NCI-H128 (cell line): ENCODE measurements at regions not wholly inside any gene's neighbourhood (a gene's known extent, or its start where the extent isn't known, plus 50 kb on each side); places are given as distances from the start of the nearest gene placed in this dataset.
A peak's percentile ranks its signal among the peaks of the same experiment; 100 is the strongest.

Experiments
- DNase-seq: peaks from one replicate; lab custom pipeline; 2025; ENCODE audit not compliant: unreplicated experiment; lab: John Stamatoyannopoulos, UW

DNA sequence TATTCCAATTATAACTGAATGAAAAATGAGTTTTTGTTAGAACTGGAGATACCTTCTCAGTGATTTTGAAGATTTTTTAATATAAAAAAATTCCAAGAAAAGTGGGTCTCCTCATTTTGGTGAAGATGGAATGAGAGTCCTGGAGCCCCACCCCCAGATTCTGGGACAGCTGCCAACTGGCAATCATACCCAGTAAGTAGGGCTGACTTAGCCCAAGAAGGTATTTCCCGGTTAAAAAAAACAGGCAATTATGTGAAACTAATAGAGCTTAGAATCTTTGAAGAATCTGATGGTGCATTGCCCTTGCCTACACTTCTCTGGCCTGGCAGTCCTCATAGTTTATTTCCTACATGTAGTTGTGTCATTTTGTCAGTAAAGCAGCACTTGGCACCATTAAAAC is 52.8 kb upstream of the VWDE start:
- no peak for DNase-seq

DNA sequence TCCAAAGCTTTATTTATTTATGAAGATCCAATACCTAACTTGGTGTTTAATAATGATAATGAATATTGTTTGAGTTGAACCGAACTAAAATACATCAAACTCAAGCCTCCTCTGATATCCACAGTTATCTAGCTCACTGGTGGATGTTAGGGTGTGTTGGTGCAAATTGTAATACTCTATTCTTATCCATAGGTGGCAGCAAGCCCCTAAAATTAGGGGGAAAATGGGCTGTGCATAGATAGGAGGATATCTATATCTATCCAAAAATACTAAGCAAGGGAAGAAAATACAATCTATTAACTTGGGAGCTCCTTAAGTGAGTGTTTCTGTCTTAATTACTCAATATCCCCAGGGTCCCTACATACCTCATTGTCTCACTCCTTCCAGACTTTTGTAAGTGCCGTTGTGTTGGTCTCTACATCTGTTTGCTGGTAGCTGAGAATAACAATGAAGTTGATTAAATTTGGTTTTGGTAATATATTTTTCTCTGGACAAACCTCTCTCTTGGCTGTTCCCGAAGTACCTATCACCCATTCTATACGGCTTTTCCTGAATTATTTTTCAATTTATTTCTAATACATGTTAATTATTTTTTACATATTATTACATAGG is 55.0 kb upstream of the VWDE start:
- DNase-seq, result peak; percentile 18

DNA sequence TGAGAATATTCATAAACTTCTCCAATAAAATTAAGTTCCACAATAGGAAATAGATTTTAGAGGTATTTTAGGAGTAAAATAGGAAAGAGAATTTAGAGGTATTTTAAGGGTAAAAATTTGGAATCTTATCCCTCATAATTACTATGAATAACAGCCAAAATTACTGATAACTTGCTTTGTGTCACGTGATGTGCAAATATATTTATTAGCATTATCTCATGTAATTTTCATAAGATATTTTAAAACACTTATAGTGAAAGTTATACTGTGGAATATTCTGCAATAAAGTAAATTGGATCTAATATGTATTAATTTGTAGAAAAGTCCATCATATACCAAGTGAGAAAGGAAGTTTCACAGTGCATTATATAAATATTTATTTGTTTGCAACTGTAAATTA is 64.2 kb upstream of the VWDE start:
- DNase-seq, result no peak

DNA sequence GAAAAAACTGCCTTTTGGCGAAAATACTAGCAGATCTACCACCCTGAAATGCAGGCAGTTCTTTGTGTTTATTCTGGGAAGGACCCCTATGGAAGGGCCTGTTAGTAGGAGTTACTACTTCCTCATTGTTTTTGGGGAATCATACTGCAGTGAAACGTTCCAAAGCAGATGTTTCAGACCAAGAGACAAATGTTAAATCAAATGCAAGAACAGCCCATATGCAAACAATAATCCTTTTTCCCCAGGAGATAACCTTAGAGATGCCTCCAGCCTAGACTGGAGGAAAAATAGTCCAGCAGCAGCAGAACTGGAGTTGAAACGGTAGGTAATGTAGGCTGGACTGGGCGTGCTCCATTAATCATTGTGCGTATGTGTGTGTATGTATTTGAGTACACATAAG is 65.9 kb upstream of the VWDE start:
- DNase-seq, result no peak

DNA sequence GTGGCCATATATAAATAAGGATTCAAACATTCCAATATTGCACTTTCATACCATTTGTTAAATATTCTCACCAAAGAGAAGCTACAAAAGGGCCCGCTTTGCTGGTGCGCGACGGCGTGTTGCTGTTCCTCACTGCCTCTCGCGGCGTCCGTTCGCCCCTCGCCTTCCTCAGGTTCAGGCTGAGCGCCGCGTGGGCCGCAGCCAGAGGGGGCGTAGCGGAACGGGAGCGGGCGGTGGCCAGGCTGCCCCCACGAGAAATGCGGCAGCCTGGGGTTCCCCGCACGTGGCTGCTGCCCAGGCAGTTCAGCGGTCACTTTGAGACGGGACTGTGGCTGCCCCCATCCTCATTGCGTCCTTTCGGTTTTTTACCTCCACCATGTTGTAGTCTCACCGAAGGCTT is 67.3 kb upstream of the VWDE start:
- DNase-seq, result no peak

DNA sequence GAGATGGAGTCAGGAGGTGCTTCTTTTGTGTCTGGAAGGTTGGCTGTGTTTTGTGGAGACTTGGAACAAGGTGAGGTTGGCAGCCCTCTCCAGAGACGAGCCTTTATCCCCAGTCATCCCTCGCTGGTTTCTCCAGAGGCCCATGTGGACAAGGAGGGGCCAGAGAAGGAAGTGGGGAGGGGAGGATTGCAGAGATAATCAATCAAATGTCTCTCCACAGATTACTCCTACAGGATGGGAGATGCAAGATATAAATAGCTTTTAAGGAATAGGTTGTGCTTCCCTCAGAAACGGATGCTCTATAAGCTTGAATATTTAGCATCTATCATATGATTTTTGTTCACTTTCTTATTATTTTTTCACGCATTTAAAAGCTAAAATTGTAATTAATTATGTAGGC is 70.4 kb upstream of the VWDE start:
- DNase-seq, result no peak

DNA sequence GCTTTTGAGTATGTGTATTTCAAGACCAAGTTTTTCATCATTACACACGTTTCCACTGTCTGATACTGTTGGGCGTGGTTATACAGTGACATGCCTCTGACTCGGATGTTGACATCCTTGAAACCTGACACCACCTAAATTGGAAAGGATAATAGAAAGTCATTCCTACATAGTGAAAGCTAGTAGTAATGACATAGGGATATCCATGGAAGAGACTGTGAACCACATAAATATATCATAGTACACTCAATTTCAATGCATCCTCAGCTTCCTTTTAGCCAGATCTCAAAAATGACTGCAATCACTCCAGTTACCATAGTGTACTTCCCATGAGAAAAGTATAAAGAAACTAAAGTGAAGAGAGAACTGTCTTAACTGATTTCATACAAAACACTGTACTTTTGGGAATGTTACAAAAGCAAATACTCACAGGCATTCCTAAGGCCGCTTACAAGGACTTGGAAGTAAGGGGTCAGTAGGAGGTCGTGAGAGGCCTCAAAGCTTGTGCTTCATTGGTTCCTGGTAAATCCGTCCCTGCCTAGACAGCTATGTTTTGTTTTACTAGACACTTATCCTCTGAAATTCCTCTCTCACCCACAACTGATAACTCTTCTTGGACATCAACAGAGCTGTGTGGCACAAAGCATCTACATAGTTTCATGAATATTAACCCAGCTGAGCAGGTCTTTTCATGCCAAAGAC is 71.8 kb upstream of the VWDE start:
- DNase-seq, result no peak

DNA sequence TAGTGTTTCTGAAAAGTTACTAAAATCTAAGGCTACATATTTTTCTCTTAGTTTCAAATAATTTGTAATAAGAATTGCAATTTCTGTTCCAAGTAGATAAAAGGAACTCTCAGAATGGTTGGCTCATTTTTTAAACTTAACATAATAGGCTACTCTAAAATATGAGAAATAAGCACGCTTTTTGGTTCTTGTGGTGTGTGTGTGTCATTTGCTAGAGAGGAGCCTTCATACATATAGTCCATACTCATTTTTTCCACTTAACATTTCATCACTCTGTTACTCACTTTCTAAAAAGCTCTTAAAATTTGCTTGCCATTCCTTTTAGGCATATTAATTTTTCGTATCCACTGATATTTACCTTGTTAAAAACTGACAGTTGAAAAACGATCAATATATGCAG is 74.0 kb upstream of the VWDE start:
- DNase-seq, result no peak

DNA sequence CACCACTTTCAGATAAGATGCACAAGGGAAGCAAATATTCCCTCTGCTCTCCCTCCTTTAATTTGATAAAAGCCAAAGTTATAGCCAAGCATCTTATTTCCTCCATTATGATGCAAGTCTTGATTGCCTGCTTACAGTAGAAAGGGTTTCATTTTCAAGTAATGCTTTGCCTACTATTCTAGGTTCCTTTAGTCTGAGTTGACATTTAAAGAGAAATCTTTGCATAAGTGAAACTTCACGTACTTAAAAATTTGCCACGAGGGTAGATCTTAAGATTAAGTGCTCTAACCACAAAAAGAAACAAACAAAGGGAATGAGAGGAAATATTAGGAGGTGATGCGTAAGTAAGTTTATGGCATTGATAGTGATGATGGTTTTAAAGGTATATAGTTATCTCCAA is 78.1 kb upstream of the VWDE start:
- no peak for DNase-seq

DNA sequence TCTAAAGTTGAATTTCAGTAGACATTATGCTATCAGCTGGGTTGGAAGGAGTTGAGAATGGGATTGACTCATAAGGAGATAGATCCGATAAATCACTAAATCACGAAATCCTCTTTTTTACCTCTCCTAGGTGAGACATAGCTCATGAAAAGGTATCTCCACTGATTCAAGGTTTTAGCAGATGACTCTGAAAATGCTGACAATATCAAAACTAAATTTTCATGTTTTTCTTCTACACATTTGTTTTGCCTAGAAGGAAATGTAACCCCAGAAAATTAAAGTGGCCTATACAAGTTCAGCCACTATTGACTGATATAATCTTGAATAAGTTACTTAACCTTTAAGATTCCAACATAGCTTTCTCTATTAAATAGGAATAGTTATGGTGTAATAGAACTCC is 82.2 kb upstream of the VWDE start:
- no peak for DNase-seq

DNA sequence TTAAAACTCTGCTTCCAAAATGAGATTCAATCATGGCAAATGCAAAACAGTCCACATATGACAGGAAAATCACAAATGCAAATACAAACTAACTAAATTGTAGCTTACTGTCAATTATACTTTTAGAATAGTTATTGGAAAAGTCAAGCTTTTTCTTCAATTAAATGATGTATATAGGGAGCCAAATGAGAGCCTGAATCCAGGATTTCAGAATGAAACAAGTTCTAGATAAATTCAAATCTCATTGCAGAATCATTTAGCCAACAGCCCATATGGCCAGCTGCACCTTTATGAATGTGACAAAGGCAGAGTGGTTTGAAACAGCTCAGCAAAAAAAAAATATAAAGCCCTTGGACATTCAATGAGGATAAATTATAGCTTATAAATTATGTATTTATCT is 82.2 kb upstream of the SCIN start:
- no peak for DNase-seq

DNA sequence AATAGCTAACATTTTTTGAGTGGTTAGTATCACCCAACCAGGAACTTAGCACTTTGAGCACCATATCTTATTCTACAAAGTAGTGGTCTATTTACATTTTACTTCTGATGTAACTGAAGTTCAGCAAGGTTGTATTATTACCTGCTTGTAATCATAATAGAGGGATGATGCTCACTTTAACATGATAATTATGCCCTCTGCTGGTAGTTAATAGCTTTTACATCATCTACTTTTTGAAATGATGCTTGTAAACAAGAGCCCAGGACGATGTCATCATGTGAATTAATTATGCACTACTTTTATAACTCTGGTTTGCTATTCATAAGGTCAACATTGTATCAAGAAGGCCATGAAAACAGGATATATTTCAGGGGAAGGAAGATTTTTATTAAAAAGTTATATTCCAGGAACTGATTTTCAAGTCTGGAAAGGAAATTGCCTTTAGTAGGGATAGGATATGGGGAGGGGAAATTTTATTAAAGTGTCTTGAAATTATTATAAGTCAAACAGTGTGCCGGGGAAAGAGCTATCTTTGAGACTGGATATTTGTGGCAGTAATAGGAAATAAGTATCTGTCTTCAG is 80.3 kb upstream of the SCIN start:
- DNase-seq, result peak; percentile 14

DNA sequence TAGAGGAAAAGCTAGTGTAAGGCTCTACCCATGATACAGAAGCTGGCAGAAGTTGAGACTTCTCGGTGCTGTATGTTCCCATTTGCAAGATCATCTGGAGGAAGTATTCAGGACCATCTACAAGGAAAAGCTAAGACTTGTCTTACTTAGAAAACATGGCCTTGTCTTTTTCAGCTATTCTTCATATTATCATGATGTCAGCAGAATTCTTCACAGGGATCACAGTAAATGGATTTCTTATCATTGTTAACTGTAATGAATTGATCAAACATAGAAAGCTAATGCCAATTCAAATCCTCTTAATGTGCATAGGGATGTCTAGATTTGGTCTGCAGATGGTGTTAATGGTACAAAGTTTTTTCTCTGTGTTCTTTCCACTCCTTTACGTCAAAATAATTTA is 79.6 kb upstream of the SCIN start:
- no peak for DNase-seq

DNA sequence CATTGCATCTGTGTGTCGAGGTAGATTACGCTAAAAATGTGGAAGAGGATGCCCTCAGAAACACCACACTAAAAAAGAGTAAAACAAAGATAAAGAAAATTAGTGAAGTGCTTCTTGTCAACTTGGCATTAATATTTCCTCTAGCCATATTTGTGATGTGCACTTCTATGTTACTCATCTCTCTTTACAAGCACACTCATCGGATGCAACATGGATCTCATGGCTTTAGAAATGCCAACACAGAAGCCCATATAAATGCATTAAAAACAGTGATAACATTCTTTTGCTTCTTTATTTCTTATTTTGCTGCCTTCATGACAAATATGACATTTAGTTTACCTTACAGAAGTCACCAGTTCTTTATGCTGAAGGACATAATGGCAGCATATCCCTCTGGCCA is 79.0 kb upstream of the SCIN start:
- no peak for DNase-seq

DNA sequence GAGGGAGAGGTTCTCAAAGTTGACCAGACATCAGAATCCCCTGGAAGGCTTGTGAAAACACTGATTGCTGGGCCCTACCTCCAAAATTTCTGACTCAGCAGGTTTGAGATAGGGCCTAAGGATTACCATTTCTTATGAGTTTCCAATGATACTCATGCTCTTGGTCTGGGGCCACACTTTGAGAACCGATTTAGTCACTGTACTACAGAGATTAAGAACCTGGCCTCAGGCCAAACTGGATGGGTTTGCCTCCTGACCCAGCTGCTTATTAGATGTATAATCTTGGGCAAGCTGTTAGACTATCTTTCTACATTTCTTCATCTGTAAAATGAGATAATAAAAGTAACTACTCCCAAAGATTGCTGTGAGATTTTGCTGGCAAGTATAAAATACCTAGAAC is 77.1 kb upstream of the SCIN start:
- DNase-seq, result no peak

DNA sequence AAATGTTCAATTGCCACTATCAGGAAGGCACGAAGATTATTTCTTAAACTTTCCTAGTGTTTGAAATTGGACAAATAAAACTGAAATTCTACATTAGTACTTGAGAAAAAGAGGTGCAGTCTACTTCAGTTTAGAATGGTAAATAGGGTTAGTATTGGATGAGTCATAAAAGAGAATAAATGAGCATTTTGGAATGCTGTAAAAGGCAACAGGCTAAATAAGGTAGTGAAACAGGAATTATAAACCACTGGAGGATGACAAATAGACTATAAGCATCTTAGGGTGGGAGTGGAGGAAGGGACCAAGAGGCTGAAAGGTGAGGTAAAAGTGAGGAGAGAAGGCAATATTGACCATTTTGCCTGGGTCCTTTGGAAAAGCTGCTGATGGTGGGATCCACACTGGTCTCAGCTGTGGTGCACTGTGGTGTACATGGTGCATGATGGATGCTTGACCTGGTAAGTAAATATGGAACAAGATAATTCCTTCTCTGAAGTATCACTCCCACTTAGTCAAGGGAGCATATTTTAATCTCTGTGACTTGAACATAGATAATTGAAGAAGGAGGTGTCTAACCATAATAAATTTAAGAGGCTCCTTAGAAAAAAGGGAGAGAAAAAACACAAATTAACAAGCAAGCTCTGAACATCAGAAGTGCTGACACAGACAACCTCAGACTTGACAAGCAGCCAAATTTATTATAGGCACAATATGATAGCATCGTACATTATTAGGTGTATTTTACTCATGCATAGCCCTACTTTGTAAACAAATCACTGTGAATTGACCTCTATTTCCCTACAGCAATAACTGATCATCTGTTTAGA is 76.4 kb upstream of the SCIN start:
- DNase-seq, result no peak

DNA sequence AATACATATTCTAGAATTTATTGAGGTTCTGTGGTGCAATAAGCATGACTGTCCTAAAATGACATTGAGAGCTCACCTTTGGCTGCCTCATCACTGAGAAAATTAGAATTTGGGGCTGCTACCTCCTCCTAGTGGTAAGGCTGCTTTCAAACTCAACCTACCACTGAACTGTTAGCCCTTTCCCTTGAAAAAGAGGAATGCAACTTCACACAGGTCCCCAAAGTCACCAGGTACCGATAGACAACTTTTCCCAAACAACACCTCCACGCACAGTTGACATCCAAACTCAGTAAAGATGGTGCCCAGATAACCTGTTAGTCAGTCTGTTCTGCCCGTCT is 75.9 kb upstream of the SCIN start:
- no peak for DNase-seq

DNA sequence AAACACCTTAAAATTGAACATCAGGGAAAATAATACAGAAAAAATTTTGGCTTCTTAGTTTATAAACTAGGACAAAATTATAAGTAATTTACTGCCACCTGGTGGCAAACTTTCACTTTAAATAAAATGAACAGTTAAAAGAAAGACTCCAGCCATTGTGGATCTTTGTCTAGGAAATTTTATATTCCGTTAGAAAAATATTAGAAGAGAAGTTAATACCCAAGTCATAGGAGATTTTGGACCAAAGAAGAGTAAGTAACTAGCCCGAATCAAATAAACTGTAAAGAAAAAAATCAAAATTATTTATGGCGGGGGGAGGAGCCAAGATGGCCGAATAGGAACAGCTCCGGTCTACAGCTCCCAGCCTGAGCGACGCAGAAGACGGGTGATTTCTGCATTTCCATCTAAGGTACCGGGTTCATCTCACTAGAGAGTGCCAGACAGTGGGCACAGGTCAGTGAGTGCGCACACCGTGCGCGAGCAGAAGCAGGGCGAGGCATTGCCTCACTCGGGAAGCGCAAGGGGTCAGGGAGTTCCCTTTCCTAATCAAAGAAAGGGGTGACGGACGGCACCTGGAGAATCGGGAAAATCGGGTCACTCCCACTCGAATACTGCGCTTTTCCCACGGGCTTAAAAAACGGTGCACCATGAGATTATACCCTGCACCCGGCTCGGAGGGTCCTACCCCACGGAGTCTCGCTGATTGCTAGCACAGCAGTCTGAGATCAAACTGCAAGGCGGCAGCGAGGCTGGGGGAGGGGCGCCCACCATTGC is 73.4 kb upstream of the SCIN start:
- DNase-seq, result peak; percentile 28

DNA sequence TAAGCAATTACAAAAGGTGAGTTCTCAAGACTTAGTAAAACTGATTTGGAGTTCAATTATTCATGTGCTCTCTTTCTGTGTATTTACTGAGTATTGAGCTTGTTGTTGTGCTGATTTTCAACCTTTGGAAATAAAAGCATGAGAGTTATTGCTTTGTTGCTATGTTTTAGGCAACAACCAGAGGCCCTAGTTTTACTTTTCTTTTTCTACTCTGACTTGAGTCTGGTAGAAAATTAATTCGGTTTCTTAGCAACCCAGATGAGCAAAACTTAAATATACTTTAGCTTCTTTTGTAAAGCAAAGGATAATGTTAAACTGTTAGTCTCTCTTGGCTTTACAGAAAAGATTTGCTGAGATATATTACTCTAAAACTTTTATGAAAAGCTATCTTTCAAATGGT is 66.4 kb upstream of the SCIN start:
- no peak for DNase-seq

DNA sequence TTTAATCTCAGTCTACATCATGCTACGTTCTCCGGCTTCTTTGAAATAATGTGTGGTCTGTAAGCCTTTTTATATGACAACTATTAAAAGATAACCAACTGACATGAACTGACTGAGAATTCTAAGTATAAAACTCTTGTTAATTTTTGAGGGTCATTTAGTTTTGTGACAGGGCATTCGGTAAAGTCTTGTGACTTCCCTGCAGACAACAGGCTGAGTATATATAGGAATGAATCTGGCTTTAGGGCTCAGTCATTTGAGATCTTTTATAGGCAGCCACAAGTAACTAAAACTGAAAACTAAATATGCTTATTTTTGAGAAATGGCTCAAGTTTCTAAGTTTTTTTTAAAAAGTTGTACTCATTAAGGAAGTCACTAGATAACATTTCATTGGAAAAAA is 62.5 kb upstream of the SCIN start:
- no peak for DNase-seq

DNA sequence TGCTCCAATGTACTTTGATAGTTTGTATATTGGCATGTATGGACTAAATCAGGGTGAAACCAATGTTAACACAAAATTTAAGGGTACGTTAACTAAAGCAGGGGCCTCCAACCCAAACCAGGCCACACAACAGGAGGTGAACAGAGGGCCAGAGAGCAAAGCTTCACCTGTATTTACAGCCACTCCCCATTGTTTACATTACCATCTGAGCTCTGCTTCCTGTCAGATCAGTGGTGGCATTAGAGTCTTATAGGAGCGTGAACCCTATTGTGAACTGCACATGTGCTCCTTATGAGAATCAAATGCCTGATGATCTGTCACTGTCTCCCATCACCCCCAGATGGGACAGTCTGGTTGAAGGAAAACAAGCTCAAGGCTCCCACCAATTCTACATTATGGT is 62.0 kb upstream of the SCIN start:
- no peak for DNase-seq
